ENCODE measurements at regions not wholly inside any gene's neighbourhood (a gene's known extent, or its start where the extent isn't known, plus 50 kb on each side); places are given as distances from the start of the nearest gene placed in this dataset.
A peak's percentile ranks its signal among the peaks of the same experiment; 100 is the strongest.

DNA sequence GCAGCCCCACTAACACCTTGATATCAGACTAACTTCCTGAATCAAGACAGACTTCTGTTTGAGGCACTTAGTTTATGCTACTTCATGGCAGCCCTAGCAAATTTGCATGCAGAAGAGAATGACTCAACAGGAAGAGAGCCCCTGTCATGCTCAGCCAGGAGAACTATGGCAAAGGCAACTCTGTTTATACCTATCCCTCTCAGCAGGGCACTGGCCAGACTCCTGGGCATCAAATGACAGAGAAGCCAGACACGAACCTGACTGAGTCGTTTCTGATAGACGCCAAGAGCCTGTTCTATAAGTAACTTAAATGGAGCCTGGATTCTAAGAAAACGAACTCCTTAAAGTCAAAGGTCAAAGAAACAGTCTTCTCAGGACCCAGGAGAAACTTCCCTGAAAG, 50.9 kb upstream of the UNC5B start:
- DNase-seq, result peak; percentile 65

All from islet precursor cell (in vitro differentiated cells).